H9 (cell line): ENCODE measurements at regions not wholly inside any gene's neighbourhood (a gene's known extent, or its start where the extent isn't known, plus 50 kb on each side); places are given as distances from the start of the nearest gene placed in this dataset.

Experiments
- DNase-seq: peaks from one replicate; pipeline ENCODE4 v3.0.0-alpha.2; 2017
- H2AFZ ChIP-seq: one replicate; pipeline ENCODE4 v1.6.1; 2013; ENCODE audit warnings: mild to moderate bottlenecking, low read length, control low read depth, moderate library complexity
- H2AK5ac ChIP-seq: 2 replicates; pipeline ENCODE4 v1.6.1; 2013; ENCODE audit warnings: low read length, control low read depth, mixed read lengths; ENCODE audit not compliant: insufficient read length
- H2BK120ac ChIP-seq: one replicate; pipeline ENCODE4 v1.6.1; 2013; ENCODE audit warnings: low read depth, mild to moderate bottlenecking, low read length, control low read depth, inconsistent platforms; ENCODE audit not compliant: poor library complexity, severe bottlenecking
- H2BK12ac ChIP-seq: 2 replicates; pipeline ENCODE4 v1.6.1; 2013; ENCODE audit warnings: low read length, control low read depth, mixed read lengths, low read depth; ENCODE audit not compliant: insufficient read length
- H2BK15ac ChIP-seq: 2 replicates; pipeline ENCODE4 v1.6.1; 2013; ENCODE audit warnings: low read depth, low read length, control low read depth
- H2BK20ac ChIP-seq: one replicate; pipeline ENCODE4 v1.6.1; 2013; ENCODE audit warnings: low read depth, mild to moderate bottlenecking, low read length, control low read depth, inconsistent platforms; ENCODE audit not compliant: poor library complexity, severe bottlenecking
- H2BK5ac ChIP-seq: 2 replicates; pipeline ENCODE4 v1.6.1; 2013; ENCODE audit warnings: low read length, control low read depth, mixed read lengths; ENCODE audit not compliant: insufficient read length
- H3K14ac ChIP-seq: 2 replicates; pipeline ENCODE4 v1.6.1; 2013; ENCODE audit warnings: low read length, control low read depth; ENCODE audit not compliant: insufficient read depth
- H3K18ac ChIP-seq: 2 replicates; pipeline ENCODE4 v1.6.1; 2013; ENCODE audit warnings: low read depth, mild to moderate bottlenecking, mixed read lengths, low read length, control low read depth; ENCODE audit not compliant: insufficient read length
- H3K23ac ChIP-seq: 2 replicates; pipeline ENCODE4 v1.6.1; 2013; ENCODE audit warnings: low read length, control low read depth, mixed read lengths, low read depth; ENCODE audit not compliant: insufficient read length
- H3K23me2 ChIP-seq: 2 replicates; pipeline ENCODE4 v1.6.1; 2013; ENCODE audit warnings: low read depth, mild to moderate bottlenecking, mixed read lengths, low read length, control low read depth; ENCODE audit not compliant: insufficient read length, poor library complexity, severe bottlenecking
- H3K27ac ChIP-seq: 2 replicates; pipeline ENCODE4 v1.5.1; 2013; ENCODE audit warnings: low read length, control low read depth, mixed read lengths, low read depth; ENCODE audit not compliant: insufficient read length
- H3K27me3 ChIP-seq: 2 replicates; pipeline ENCODE4 v1.6.1; 2013; ENCODE audit warnings: low read length, control low read depth, inconsistent platforms; ENCODE audit not compliant: insufficient read depth
- H3K4ac ChIP-seq: 2 replicates; pipeline ENCODE4 v1.6.1; 2013; ENCODE audit warnings: low read depth, mild to moderate bottlenecking, control low read depth, inconsistent platforms, low read length, moderate library complexity
- H3K4me1 ChIP-seq: 2 replicates; pipeline ENCODE4 v1.6.1; 2013; ENCODE audit warnings: low read length, control low read depth, inconsistent platforms; ENCODE audit not compliant: insufficient read depth
- H3K4me2 ChIP-seq: 2 replicates; pipeline ENCODE4 v1.6.1; 2013; ENCODE audit warnings: low read length, control low read depth, mixed read lengths; ENCODE audit not compliant: insufficient read length, insufficient read depth
- H3K56ac ChIP-seq: 2 replicates; pipeline ENCODE4 v1.6.1; 2013; ENCODE audit warnings: low read depth, mild to moderate bottlenecking, mixed read lengths, low read length, control low read depth; ENCODE audit not compliant: insufficient read length
- H3K79me1 ChIP-seq: 2 replicates; pipeline ENCODE4 v1.6.1; 2013; ENCODE audit warnings: low read depth, mild to moderate bottlenecking, moderate library complexity, low read length, control low read depth, inconsistent platforms; ENCODE audit not compliant: insufficient read depth, poor library complexity, severe bottlenecking
- H3K79me2 ChIP-seq: 2 replicates; pipeline ENCODE4 v1.6.1; 2013; ENCODE audit warnings: low read length, control low read depth, inconsistent platforms; ENCODE audit not compliant: insufficient read depth
- H3K9ac ChIP-seq: 2 replicates; pipeline ENCODE4 v1.6.1; 2013; ENCODE audit warnings: low read length, control low read depth, mixed read lengths; ENCODE audit not compliant: insufficient read length; ENCODE audit errors: extremely low read depth
- H3K9me3 ChIP-seq: one replicate; pipeline ENCODE4 v1.6.1; 2013; ENCODE audit warnings: low read depth, low read length, inconsistent platforms; ENCODE audit not compliant: control insufficient read depth
- H3T11ph ChIP-seq: one replicate; pipeline ENCODE4 v1.6.1; 2013; ENCODE audit warnings: mild to moderate bottlenecking, low read length, control low read depth, inconsistent platforms
- H4K20me1 ChIP-seq: one replicate; pipeline ENCODE4 v1.6.1; 2013; ENCODE audit not compliant: control insufficient read depth, insufficient read length, insufficient read depth
- H4K5ac ChIP-seq: 2 replicates; pipeline ENCODE4 v1.6.1; 2013; ENCODE audit warnings: low read depth, mild to moderate bottlenecking, mixed read lengths, low read length, control low read depth; ENCODE audit not compliant: insufficient read length
- H4K8ac ChIP-seq: replicated peaks from 2 replicates; pipeline ENCODE4 v1.6.1; 2013; ENCODE audit warnings: low read length, control low read depth, mixed read lengths, low read depth; ENCODE audit not compliant: insufficient read length
- H4K91ac ChIP-seq: 2 replicates; pipeline ENCODE4 v1.6.1; 2013; ENCODE audit warnings: low read depth, mild to moderate bottlenecking, moderate library complexity, mixed read lengths, low read length, control low read depth; ENCODE audit not compliant: insufficient read length
- H3K27ac Mint-ChIP-seq, 3 experiments: 2 replicates in 2 of 3; 3 replicates in 1 of 3; pipeline ENCODE4 v1.8.0; 2020 to 2021; ENCODE audit warnings: mixed read lengths in 3 of 3, mild to moderate bottlenecking in 1 of 3, moderate library complexity in 1 of 3
- H3K27me3 Mint-ChIP-seq: 2 replicates; pipeline ENCODE4 v1.8.0; 2021; ENCODE audit warnings: low read depth, mild to moderate bottlenecking, moderate library complexity, mixed read lengths
- H3K36me3 Mint-ChIP-seq, 3 experiments: 2 replicates in 2 of 3; 3 replicates in 1 of 3; pipeline ENCODE4 v1.8.0; 2020 to 2021; ENCODE audit warnings: low read depth in 3 of 3, mixed read lengths in 3 of 3; ENCODE audit not compliant: insufficient read depth in 1 of 3
- H3K4me1 Mint-ChIP-seq, 2 experiments: 2 replicates each; pipeline ENCODE4 v1.8.0; 2020; ENCODE audit warnings: mixed read lengths in 2 of 2
- H3K4me3 Mint-ChIP-seq, 2 experiments: 2 replicates in 1 of 2; 3 replicates in 1 of 2; pipeline ENCODE4 v1.8.0; 2020 to 2021; ENCODE audit warnings: mild to moderate bottlenecking in 2 of 2, mixed read lengths in 2 of 2, moderate library complexity in 1 of 2
- H3K9me3 Mint-ChIP-seq, 2 experiments: 2 replicates in 1 of 2; 3 replicates in 1 of 2; pipeline ENCODE4 v1.8.0; 2020; ENCODE audit warnings: mild to moderate bottlenecking in 2 of 2, mixed read lengths in 2 of 2, moderate library complexity in 1 of 2
- CTCF ChIP-seq: fragments of 200-600 bp; sonication (generic); conservative IDR thresholded peaks from 3 replicates; pipeline ENCODE4 v1.8.0; 2021; ENCODE audit warnings: antibody characterized with exemption, mild to moderate bottlenecking
- WGBS: extraction: QIAGEN DNeasy Blood & Tissue Kit; methylation state at CpG from one replicate; pipeline ENCODE4 v1.1.7; 2013; ENCODE audit warnings: missing lambda C conversion rate, low lambda C conversion rate, mixed read lengths; ENCODE audit not compliant: insufficient read length; ENCODE audit errors: extremely low coverage; 5-methylcytosine and 5-hydroxymethylcytosine counted together

- no peak overlapping the region for H3K27ac ChIP-seq
Observed at GRCh38 chr10:8288600-8288999, 234.1 kb downstream of the GATA3 start.

More at GRCh38 chr10:8288600-8288999, 234.1 kb downstream of the GATA3 start:
- Histone ChIP-seq H2BK120ac (no peak overlapping the region), H4K5ac (no peak overlapping the region), H2AFZ (no peak overlapping the region), H3K4me2 (no peak overlapping the region), H3K79me1 (no peaks in the 10 kb centered on the region), H2BK5ac (no peak overlapping the region), H4K8ac (no peak overlapping the region), H2BK12ac (no peak overlapping the region), H3K9me3 (no peaks in the 10 kb centered on the region), H2BK15ac (no peak overlapping the region), H3K56ac (no peak overlapping the region), H2BK20ac (no peak overlapping the region), H4K91ac (no peak overlapping the region), H3K18ac (no peak overlapping the region), H3K79me2 (no peaks in the 10 kb centered on the region), H3K14ac (no peak overlapping the region), H3K4me1 (peaks cover 2% of the 10 kb centered on the region; the same call in 1 of the 2 replicates), H3K9ac (no peak overlapping the region), H3K27me3 (no peaks in the 10 kb centered on the region), H3K4ac (no peak overlapping the region), H3K23ac (no peak overlapping the region), H2AK5ac (no peak overlapping the region), H3T11ph (no peak overlapping the region), H3K23me2 (no peaks in the 10 kb centered on the region), H4K20me1 (no peaks in the 10 kb centered on the region)
- H3K4me1 Mint-ChIP-seq: peaks cover 24 to 37% of the 10 kb centered on the region in 2 experiments
- H3K4me3 Mint-ChIP-seq: no peak overlapping the region
- no peaks in the 10 kb centered on the region; a peak in 1 of 5 replicates for H3K9me3 Mint-ChIP-seq
- no CpG with 5 or more reads among the region's 9 CpGs for WGBS
- DNase-seq: no peak
- no peak overlapping the region for H3K27ac Mint-ChIP-seq
- H3K27me3 Mint-ChIP-seq: peaks cover 1% of the 10 kb centered on the region; the same call in 1 of the 2 replicates
- TF ChIP-seq CTCF: no peak
- H3K36me3 Mint-ChIP-seq: no peaks in the 10 kb centered on the region
